ENCODE measurements at regions not wholly inside any gene's neighbourhood (a gene's known extent, or its start where the extent isn't known, plus 50 kb on each side); places are given as distances from the start of the nearest gene placed in this dataset.

DNA sequence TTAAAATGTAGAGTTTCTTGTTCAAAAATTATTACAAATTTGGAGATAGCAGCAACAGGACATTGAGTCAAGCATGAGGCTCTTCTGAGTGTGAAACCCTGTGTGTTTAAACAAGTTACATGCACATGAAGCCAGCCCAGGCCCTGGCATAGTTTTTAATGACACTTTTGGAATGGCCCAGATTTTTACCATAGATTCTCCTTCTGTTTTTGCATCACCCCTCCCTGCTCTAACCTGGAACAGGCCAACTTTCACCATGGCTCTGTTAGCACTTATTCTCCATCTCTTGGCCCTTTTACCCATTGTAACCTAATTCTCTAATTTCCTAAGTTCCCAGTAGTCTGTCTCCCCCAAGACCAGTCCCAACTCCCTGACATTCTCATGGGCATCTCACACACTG lies 63.1 kb upstream of the PRSS23 start:
- Histone ChIP-seq H3K18ac (ENCODE audit: insufficient read length, low read depth, low read length) (no peak overlapping the region), H4K91ac (ENCODE audit: insufficient read length, low read depth, low read length) (no peak overlapping the region), H3K23me2 (ENCODE audit: insufficient read length, low read depth, low read length, poor library complexity, severe bottlenecking) (no peaks in the 10 kb centered on the region), H4K5ac (ENCODE audit: insufficient read length, low read depth, low read length) (no peak overlapping the region), H3K27ac (ENCODE audit: insufficient read length, low read depth, low read length) (no peak overlapping the region), H3K23ac (ENCODE audit: insufficient read length, low read depth, low read length) (no peak overlapping the region), H4K20me1 (ENCODE audit: control insufficient read depth, insufficient read depth, insufficient read length) (no peaks in the 10 kb centered on the region), H3K4me2 (ENCODE audit: insufficient read depth, insufficient read length, low read length) (no peak overlapping the region), H3K79me2 (ENCODE audit: insufficient read depth, low read length) (no peaks in the 10 kb centered on the region), H4K8ac (replicated peaks; ENCODE audit: insufficient read length, low read depth, low read length) (no peak overlapping the region), H3K56ac (ENCODE audit: insufficient read length, low read depth, low read length) (no peak overlapping the region), H3K4ac (ENCODE audit: low read depth, low read length) (no peak overlapping the region), H3T11ph (ENCODE audit: low read length) (no peak overlapping the region), H3K27me3 (ENCODE audit: insufficient read depth, low read length) (no peaks in the 10 kb centered on the region), H3K9ac (ENCODE audit: extremely low read depth, insufficient read length, low read length) (no peak overlapping the region), H2BK15ac (ENCODE audit: low read depth, low read length) (no peak overlapping the region), H3K79me1 (ENCODE audit: insufficient read depth, low read depth, low read length, poor library complexity, severe bottlenecking) (no peaks in the 10 kb centered on the region), H2AFZ (ENCODE audit: low read length) (no peak overlapping the region), H2BK12ac (ENCODE audit: insufficient read length, low read depth, low read length) (no peak overlapping the region), H2BK20ac (ENCODE audit: low read depth, low read length, poor library complexity, severe bottlenecking) (no peak overlapping the region), H3K14ac (ENCODE audit: insufficient read depth, low read length) (no peak overlapping the region), H3K4me1 (ENCODE audit: insufficient read depth, low read length) (no peaks in the 10 kb centered on the region; the same call in 1 of the 2 replicates), H2BK120ac (ENCODE audit: low read depth, low read length, poor library complexity, severe bottlenecking) (no peak overlapping the region), H3K9me3 (ENCODE audit: control insufficient read depth, low read depth, low read length) (no peaks in the 10 kb centered on the region), H2BK5ac (ENCODE audit: insufficient read length, low read length) (no peak overlapping the region), H2AK5ac (ENCODE audit: insufficient read length, low read length) (no peak overlapping the region)
- H3K27me3 Mint-ChIP-seq (ENCODE audit: low read depth) = no peaks in the 10 kb centered on the region
- no peak for DNase-seq
- no peak overlapping the region for H3K4me3 Mint-ChIP-seq
- peaks cover 21 to 29% of the 10 kb centered on the region in 2 experiments for H3K4me1 Mint-ChIP-seq
- peaks cover 0 to 3% of the 10 kb centered on the region in 2 experiments; a peak in 3 of 5 replicates for H3K9me3 Mint-ChIP-seq
- H3K27ac Mint-ChIP-seq = no peak overlapping the region; a peak in 1 of 7 replicates
- TF ChIP-seq, protein P1, sequence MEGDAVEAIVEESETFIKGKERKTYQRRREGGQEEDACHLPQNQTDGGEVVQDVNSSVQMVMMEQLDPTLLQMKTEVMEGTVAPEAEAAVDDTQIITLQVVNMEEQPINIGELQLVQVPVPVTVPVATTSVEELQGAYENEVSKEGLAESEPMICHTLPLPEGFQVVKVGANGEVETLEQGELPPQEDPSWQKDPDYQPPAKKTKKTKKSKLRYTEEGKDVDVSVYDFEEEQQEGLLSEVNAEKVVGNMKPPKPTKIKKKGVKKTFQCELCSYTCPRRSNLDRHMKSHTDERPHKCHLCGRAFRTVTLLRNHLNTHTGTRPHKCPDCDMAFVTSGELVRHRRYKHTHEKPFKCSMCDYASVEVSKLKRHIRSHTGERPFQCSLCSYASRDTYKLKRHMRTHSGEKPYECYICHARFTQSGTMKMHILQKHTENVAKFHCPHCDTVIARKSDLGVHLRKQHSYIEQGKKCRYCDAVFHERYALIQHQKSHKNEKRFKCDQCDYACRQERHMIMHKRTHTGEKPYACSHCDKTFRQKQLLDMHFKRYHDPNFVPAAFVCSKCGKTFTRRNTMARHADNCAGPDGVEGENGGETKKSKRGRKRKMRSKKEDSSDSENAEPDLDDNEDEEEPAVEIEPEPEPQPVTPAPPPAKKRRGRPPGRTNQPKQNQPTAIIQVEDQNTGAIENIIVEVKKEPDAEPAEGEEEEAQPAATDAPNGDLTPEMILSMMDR (conservative IDR thresholded peaks at IDR 0.05) = no peak
- H3K36me3 Mint-ChIP-seq (ENCODE audit: insufficient read depth in 1 of 3, low read depth in 3 of 3) = 0 out of 7 replicates have a peak, but pooled peaks cover 0 to 3% (median 2%) of the 10 kb centered on the region in 3 experiments
